HepG2 (cell line): ENCODE measurements at regions not wholly inside any gene's neighbourhood (a gene's known extent, or its start where the extent isn't known, plus 50 kb on each side); places are given as distances from the start of the nearest gene placed in this dataset.

ENCODE experiments used
- ATAC-seq: fragments of 200-7000 bp; cut with Tn5 transposase; 3 replicates; pipeline ENCODE4 v1.9.1; 2020; ENCODE audit warnings: mild to moderate bottlenecking, moderate library complexity
- BruUV-seq: library from RNA; stranded (reverse); fragments of 400-500 nt; replicated peaks from 2 replicates; lab custom pipeline; 2021; lab: Mats Ljungman, UMichigan
- CTCF ChIA-PET: fragments of 300-600 bp; formaldehyde crosslinking; extraction: SDS; loops from one replicate; lab custom pipeline; 2021; ENCODE audit warnings: low total read pairs, inconsistent platforms, low intra/inter-chr PET ratio; lab: Yijun Ruan, JAX
- POLR2A ChIA-PET: fragments of 350-600 bp; sonication (Branson Sonifier 250); formaldehyde crosslinking; loops from one replicate; lab custom pipeline; 2020; ENCODE audit warnings: antibody characterized with exemption, inconsistent platforms; lab: Yijun Ruan, JAX
- DNase-seq: peaks from one replicate; pipeline ENCODE4 v3.0.0-alpha.2; 2015; ENCODE audit warnings: low spot score
- FAIRE-seq: peaks from 3 replicates; lab custom pipeline; 2011; peaks lifted over from hg19 to GRCh38; lab: Jason Lieb, UNC
- H2AFZ ChIP-seq: one replicate; pipeline ENCODE4 v1.6.1; 2011; ENCODE audit warnings: low read length, inconsistent platforms
- H3K27ac ChIP-seq: fragments of 300-600 bp; 3 replicates; pipeline ENCODE4 v1.8.0; 2011; ENCODE audit warnings: mixed run types, mild to moderate bottlenecking, mixed read lengths, low read length, inconsistent platforms; ENCODE audit not compliant: insufficient read depth; ENCODE audit errors: extremely low read length
- H3K27me3 ChIP-seq, 2 experiments: fragments of 200-600 bp in 1 of 2; 2 replicates in 1 of 2; 3 replicates in 1 of 2; pipeline versions ENCODE4 v1.6.0 to v1.8.0; 2011; ENCODE audit warnings: low read length in 2 of 2, mild to moderate bottlenecking in 2 of 2, moderate library complexity in 2 of 2, inconsistent platforms in 1 of 2; ENCODE audit not compliant: insufficient read depth in 2 of 2, control insufficient read depth in 1 of 2
- H3K36me3 ChIP-seq, 2 experiments: fragments of 200-600 bp in 1 of 2; replicated peaks in 1 of 2; 2 replicates in 1 of 2; 3 replicates in 1 of 2; pipeline versions ENCODE4 v1.5.1 to v1.8.0; 2011; ENCODE audit warnings: low read length in 2 of 2, inconsistent platforms in 1 of 2; ENCODE audit not compliant: insufficient read depth in 2 of 2, control insufficient read depth in 1 of 2
- H3K4me1 ChIP-seq: 2 replicates; pipeline ENCODE4 v1.5.1; 2012; ENCODE audit warnings: low read length, inconsistent platforms; ENCODE audit not compliant: insufficient read depth
- H3K4me2 ChIP-seq: 2 replicates; pipeline ENCODE4 v1.6.0; 2011; ENCODE audit warnings: low read depth, low read length, inconsistent platforms
- H3K4me3 ChIP-seq, 3 experiments: fragments of 200-600 bp in 1 of 3; sonication (generic), shearing (Covaris generic) in 1 of 3; replicated peaks in 1 of 3; 2 replicates each; pipeline ENCODE4 v1.5.1; 2011 to 2016; ENCODE audit warnings: low read length in 3 of 3, inconsistent platforms in 2 of 3, low read depth in 2 of 3, mild to moderate bottlenecking in 2 of 3, control low read depth in 1 of 3, mixed read lengths in 1 of 3; ENCODE audit not compliant: insufficient read depth in 1 of 3
- H3K79me2 ChIP-seq: one replicate; pipeline ENCODE4 v1.6.1; 2011; ENCODE audit warnings: low read length, inconsistent platforms; ENCODE audit not compliant: insufficient read depth
- H3K9ac ChIP-seq: 2 replicates; pipeline ENCODE4 v1.6.0; 2011; ENCODE audit warnings: mild to moderate bottlenecking, low read depth, low read length, inconsistent platforms; ENCODE audit not compliant: insufficient read depth
- H3K9me3 ChIP-seq: 2 replicates; pipeline ENCODE4 v1.5.1; 2012; ENCODE audit warnings: mild to moderate bottlenecking, low read length
- H4K20me1 ChIP-seq: 2 replicates; pipeline ENCODE4 v1.6.0; 2011; ENCODE audit warnings: inconsistent platforms, mild to moderate bottlenecking, low read length, moderate library complexity; ENCODE audit not compliant: insufficient read depth
- ARNTL ChIP-seq: sonication (generic); formaldehyde crosslinking; IDR thresholded peaks from 2 replicates; pipeline ENCODE4 v1.4.0; 2020; ENCODE audit warnings: mild to moderate bottlenecking, missing genetic modification reagents
- FOSL1 ChIP-seq: sonication (generic); formaldehyde crosslinking; IDR thresholded peaks from 2 replicates; pipeline ENCODE4 v1.9.0; 2021; ENCODE audit warnings: missing genetic modification reagents, borderline replicate concordance
- FOXO4 ChIP-seq: sonication (generic); formaldehyde crosslinking; conservative IDR thresholded peaks from 2 replicates; pipeline ENCODE4 v1.8.1; 2023; ENCODE audit warnings: missing genetic modification reagents
- NR1H2 ChIP-seq: sonication (generic); formaldehyde crosslinking; IDR thresholded peaks from 2 replicates; pipeline ENCODE4 v1.8.1; 2022; ENCODE audit warnings: low read depth, missing genetic modification reagents, borderline replicate concordance
- ZBTB21 ChIP-seq: sonication (generic); formaldehyde crosslinking; IDR thresholded peaks from 2 replicates; pipeline ENCODE4 v1.4.0; 2020; ENCODE audit warnings: missing genetic modification reagents
- ZNF121 ChIP-seq: sonication (generic); formaldehyde crosslinking; IDR thresholded peaks from 2 replicates; pipeline ENCODE4 v1.5.0; 2020; ENCODE audit warnings: mild to moderate bottlenecking, missing genetic modification reagents
- ZNF18 ChIP-seq: sonication (generic); formaldehyde crosslinking; IDR thresholded peaks from 2 replicates; pipeline ENCODE4 v1.8.0; 2022; ENCODE audit warnings: mild to moderate bottlenecking, missing genetic modification reagents; ENCODE audit not compliant: insufficient replicate concordance
- ZNF234 ChIP-seq: sonication (generic); formaldehyde crosslinking; conservative IDR thresholded peaks from 2 replicates; pipeline ENCODE4 v1.5.1; 2020; ENCODE audit warnings: mild to moderate bottlenecking, missing genetic modification reagents
- WGBS: methylation state at CpG from one replicate; pipeline ENCODE4 v1.1.6; 2017; ENCODE audit warnings: low lambda C conversion rate; 5-methylcytosine and 5-hydroxymethylcytosine counted together
- in situ Hi-C: cut with HindIII; loops from 2 replicates; pipeline ENCODE4 v1.10.0; 2017; ENCODE audit warnings: low pct_unique_long_range_greater_than_20kb; ENCODE audit not compliant: extremely low pct_ligation_motif_present
- intact Hi-C: fragments of 100-400 bp; cut with micrococcal nuclease; formaldehyde crosslinking; loops from one replicate; pipeline ENCODE4 v1.10.0; 2022; ENCODE audit not compliant: unreplicated experiment
- TF ChIP-seq, protein P1 (sequence below): sonication (generic); formaldehyde crosslinking; IDR thresholded peaks from 2 replicates; pipeline ENCODE4 v1.5.1; 2020; ENCODE audit warnings: missing genetic modification reagents, mild to moderate bottlenecking, borderline replicate concordance
- TF ChIP-seq, protein P2 (sequence below): sonication (generic); formaldehyde crosslinking; conservative IDR thresholded peaks from 2 replicates; pipeline ENCODE4 v1.4.0; 2020; ENCODE audit warnings: missing genetic modification reagents

DNA sequence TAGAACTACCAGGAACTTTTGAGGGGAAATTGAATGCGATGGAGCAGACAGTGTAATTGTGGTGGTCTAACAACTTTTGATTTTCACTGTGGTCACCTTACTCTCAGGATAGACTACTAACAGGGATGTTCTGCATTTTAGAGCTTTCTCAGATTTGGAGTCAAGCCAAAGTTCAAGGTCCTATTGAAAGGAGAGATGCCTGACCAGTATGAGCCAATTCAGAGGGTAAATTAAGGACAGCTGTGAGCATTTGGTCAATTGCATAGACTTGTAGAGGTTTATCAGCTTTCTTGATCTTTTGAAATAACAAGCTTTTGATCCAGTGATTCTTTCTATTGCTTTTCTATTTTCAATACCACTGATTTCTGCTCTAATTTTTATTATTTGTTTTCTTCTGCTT, 1095.7 kb upstream of the CNTNAP5 start:
- H3K9ac ChIP-seq: no peak overlapping the region
- 0% methylated on average over 1 of the region's 1 CpG for WGBS
- in situ Hi-C loops: no loop called here
- no peak overlapping the region for H2AFZ ChIP-seq
- no peaks in the 10 kb centered on the region for H4K20me1 ChIP-seq
- TF ChIP-seq ZBTB21 (CRISPR knock-in tag) (no peak), ARNTL (no peak)
- intact Hi-C loops: no loop called here
- FAIRE-seq (no peak), DNase-seq (no peak), ATAC-seq (no peak)
- BruUV-seq: no TSS peak
- no peak overlapping the region for H3K4me3 ChIP-seq
- H3K4me2 ChIP-seq: no peak overlapping the region
- H3K9me3 ChIP-seq: peaks cover 54% of the 10 kb centered on the region
- no peaks in the 10 kb centered on the region for H3K79me2 ChIP-seq
- H3K36me3 ChIP-seq: no peaks in the 10 kb centered on the region
- no peaks in the 10 kb centered on the region for H3K4me1 ChIP-seq
- ChIA-PET CTCF (no interaction called here), POLR2A (no interaction called here)
- H3K27ac ChIP-seq: no peak overlapping the region
- no peaks in the 10 kb centered on the region for H3K27me3 ChIP-seq

- Histone ChIP-seq H3K27me3 (no peaks in the 10 kb centered on the region), H3K9ac (no peak overlapping the region), H2AFZ (no peak overlapping the region), H3K4me2 (no peak overlapping the region), H3K4me1 (no peaks in the 10 kb centered on the region), H3K27ac (no peak overlapping the region), H4K20me1 (no peaks in the 10 kb centered on the region), H3K79me2 (no peaks in the 10 kb centered on the region), H3K4me3 (no peak overlapping the region), H3K9me3 (peaks cover 12% of the 10 kb centered on the region), H3K36me3 (no peaks in the 10 kb centered on the region)
- ChIA-PET CTCF (no interaction called here), POLR2A (no interaction called here)
- no TSS peak for BruUV-seq
- intact Hi-C loops (no loop called here), in situ Hi-C loops (no loop called here)
- DNase-seq (no peak), FAIRE-seq (no peak), ATAC-seq (no peak)
- TF ChIP-seq ZNF121 (CRISPR knock-in tag): no peak
- no peak for TF ChIP-seq ZNF234 (CRISPR knock-in tag)
- TF ChIP-seq FOSL1 (CRISPR knock-in tag): no peak
- TF ChIP-seq, protein P1, sequence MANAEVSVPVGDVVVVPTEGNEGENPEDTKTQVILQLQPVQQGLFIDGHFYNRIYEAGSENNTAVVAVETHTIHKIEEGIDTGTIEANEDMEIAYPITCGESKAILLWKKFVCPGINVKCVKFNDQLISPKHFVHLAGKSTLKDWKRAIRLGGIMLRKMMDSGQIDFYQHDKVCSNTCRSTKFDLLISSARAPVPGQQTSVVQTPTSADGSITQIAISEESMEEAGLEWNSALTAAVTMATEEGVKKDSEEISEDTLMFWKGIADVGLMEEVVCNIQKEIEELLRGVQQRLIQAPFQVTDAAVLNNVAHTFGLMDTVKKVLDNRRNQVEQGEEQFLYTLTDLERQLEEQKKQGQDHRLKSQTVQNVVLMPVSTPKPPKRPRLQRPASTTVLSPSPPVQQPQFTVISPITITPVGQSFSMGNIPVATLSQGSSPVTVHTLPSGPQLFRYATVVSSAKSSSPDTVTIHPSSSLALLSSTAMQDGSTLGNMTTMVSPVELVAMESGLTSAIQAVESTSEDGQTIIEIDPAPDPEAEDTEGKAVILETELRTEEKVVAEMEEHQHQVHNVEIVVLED (CRISPR knock-in tag): no peak
- TF ChIP-seq, protein P2, sequence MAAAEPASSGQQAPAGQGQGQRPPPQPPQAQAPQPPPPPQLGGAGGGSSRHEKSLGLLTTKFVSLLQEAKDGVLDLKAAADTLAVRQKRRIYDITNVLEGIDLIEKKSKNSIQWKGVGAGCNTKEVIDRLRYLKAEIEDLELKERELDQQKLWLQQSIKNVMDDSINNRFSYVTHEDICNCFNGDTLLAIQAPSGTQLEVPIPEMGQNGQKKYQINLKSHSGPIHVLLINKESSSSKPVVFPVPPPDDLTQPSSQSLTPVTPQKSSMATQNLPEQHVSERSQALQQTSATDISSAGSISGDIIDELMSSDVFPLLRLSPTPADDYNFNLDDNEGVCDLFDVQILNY: no peak
- TF ChIP-seq NR1H2 (CRISPR knock-in tag): no peak
- no peak for TF ChIP-seq FOXO4 (CRISPR knock-in tag)
- no peak for TF ChIP-seq ZNF18 (CRISPR knock-in tag)
- 1% methylated on average over 2 of the region's 2 CpGs for WGBS
These were observed 1089.6 kb upstream of the CNTNAP5 start for GRCh38 chr2:122935506-122935905.
